Activated T-cell treated with anti-CD3 and anti-CD28 coated beads for 1 hour (primary cell): ENCODE measurements at regions not wholly inside any gene's neighbourhood (a gene's known extent, or its start where the extent isn't known, plus 50 kb on each side); places are given as distances from the start of the nearest gene placed in this dataset.

ENCODE experiments used
- DNase-seq: peaks from one replicate; pipeline ENCODE4 v3.0.0-alpha.2; 2020; ENCODE audit warnings: low read depth

DNA sequence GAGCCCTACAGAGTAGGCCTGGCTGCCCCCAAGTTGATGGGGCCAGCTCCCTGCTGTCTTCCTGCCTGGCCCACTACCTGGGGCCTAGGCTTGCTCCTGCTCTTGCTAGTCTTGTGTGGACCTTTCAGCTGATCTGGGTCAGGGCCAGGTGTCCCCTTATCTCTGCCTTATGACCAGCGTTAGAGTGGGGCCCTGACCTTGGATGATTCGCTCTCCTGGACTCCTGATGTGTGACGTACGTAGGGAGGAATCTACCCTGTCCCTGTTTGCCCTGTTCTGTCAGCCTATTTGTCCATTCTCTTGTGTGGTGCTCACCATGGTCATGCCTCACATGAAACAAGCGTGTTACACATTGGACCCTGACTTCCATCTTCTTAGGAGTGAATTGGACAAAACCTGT lies 571.8 kb downstream of the QKI start:
- DNase-seq = no peak

DNA sequence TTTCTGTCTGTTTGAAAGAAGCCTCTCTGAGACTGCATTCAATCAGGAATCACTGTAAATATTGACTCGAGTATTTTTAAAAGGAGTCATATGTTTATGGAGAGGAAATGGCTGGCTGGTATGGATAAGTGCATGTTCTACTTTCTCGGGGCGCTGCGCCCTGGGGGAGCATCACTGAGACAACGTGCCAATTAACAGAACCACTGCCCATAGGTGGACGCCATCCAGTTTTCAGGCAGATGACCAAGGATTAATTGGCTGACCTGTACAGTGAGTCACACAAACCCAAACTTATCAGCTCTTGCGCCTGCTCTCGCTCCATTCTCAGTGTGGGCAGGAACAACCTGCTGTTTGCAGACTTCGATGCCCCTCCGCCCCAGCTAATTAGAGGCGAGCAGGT lies 571.2 kb downstream of the QKI start:
- no peak for DNase-seq

DNA sequence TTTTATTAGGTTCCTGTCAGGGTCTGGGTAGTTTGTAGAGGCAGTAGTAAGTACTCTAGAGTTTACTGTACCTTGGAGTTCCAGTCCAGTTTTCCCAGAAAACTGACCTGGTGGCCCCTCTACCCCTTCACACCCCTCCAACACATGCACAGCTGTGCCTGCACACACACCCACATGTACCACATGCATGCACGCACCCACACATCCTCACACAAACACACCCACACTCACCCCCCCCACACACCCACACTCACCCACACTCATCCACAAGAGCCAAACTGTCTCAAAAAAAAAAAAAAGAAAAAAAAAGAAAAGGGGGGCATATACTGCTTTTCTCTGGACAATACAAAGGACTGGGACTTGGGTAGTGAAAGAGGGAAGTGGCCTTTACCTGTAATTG lies 570.5 kb downstream of the QKI start:
- no peak for DNase-seq

DNA sequence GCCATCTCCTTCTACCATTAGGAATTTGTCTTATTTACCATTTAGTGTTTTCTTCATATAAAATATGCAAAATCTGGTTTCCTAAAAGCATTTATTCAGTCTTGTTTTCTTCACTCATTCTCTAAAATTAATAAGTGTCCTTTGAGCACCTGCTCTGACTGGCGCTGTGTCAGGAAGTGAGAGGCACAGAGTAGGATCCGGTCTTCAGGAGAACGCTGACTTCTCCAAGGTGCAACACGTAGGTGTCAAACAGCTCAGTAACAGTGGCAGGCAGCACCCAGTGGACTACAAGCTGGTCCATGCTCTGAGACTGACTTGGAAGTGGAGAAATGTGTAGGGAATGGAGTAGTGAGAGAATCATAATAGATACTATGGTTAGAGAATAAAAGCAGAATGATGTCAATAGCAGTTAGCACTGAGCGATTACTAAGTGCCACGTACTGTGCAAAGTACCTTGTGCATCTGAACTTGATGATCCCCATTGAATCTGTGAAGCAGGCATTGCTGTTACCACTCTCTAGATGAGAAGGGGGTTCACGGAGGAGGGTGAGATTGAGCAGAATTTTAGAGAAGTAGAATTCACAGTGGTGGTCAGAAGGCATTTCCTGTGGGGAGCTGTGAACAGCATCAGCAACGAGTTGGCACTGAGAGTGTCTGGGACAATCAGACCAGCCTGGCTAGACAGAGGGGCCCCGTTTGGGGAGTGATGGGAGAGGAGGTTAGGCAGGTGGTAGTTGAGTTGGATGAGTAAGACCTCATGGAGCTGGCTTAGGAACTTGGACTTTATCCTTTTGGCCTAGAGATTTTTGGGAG lies 569.8 kb downstream of the QKI start:
- no peak for DNase-seq

DNA sequence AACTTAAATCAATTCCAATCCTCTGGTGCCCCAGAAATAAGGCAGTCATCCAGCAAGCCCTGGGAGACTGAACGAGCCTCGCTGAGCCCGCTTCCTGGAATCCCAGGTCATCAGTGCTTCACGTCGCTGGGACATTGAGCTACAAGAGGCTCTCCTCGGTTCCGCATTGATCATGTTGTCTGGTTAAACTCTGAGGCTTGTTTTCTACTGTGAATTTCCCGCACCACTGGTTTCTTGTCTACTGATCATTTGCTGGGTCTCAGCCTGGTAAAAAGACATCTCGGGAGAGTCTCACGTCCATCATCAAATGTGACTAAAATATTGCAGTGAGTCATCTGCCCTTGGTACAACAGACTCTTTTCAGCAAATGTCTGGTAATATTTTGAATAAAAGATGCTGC lies 569.2 kb downstream of the QKI start:
- no peak for DNase-seq

DNA sequence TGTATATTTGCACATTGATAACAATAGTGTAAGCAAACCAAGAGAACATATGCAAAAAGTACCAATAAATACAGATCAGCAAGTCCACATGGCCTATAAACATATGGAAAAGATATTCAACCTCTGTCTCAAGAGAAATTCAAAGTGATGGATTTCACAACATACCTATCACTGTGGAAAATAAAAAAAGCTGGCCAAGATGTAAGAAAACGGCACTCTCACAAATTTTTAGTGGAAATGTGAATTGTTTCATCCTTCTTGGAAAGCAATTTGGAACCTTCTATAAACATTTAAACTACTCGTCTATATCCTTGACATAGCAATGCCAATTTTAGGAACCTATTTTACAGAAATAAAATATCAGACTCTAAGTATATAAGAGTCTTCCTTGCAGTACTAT lies 559.8 kb downstream of the QKI start:
- no peak for DNase-seq

DNA sequence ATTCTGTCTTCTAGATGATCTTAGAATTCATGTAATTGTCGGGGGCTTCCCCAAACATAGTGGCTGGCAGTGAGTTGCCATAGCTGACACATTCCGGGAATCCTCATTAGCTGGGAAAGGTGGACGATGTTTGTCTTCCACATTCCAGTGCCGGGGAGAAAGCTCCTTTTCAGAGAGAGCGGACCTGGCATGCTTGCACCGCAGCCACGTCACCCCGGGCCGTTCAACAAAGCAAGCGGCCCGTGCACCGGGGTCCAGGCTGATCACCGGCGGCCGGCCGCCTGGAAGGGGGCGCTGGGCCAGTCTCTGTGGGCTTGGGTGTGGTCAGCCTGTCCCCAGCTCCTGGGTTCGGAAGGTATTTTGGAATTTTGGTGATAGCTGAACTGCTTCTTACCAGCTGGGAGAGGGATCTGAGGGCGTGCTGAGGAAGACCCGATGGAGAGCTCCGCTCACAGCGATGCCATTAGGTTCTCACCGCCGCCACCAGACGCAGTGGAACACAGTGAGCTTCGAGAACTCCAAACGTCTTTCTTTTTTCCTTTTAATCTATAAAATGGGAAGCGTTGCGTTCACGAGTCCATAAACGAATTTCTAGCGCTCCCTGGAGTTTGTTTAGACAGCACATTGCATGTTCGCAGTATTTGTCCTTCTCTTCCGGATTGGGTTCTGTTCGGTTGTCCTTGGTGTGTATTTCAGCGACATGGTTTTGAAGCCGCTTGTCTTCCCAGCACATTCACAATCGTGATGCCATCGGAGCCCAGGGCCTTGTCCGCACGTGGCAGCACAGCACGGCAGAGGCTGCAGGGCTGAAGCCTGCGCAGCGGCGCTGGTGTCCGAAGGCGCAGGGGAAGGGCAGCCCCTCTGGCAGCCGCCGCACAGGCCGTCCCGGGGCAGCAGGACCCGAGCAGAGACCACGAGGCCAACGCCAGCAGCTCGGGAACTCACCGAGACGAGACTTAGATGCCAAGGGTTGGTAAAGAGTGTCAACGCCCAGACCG lies 557.6 kb downstream of the QKI start:
- DNase-seq = no peak

DNA sequence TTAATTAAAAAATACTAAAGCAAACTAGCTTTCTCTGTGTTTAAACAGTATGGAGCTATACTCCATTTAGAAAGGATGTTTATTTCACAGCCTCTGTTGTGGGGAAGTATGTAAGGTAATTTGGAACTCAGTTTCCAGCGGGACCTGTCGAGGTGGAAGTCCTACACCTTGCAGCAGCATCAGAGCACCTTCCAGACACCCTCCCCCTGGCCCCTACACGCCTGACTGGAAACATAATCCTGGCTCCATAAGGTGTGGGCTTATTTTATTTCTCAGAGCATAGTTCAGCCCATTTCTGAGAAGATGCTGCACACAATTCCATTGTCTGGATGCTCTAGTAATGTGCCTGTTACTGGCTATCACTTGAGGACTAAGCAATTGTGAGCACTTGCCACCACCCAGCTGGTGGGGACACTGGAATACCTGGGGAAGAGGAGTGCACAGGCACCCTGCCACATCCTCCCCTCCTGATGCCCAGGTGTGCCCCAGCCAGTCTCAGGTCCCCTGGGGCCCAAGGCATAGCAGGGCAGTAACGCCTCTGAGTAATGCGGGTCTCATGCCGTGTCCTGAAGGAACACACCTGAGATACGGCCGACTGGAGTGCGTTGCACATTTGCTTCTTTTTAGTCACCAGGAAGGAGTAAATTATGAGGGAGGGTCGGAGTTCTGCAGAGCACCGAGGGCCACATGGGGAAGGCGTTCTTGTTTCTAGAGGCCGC lies 556.5 kb downstream of the QKI start:
- DNase-seq = no peak

DNA sequence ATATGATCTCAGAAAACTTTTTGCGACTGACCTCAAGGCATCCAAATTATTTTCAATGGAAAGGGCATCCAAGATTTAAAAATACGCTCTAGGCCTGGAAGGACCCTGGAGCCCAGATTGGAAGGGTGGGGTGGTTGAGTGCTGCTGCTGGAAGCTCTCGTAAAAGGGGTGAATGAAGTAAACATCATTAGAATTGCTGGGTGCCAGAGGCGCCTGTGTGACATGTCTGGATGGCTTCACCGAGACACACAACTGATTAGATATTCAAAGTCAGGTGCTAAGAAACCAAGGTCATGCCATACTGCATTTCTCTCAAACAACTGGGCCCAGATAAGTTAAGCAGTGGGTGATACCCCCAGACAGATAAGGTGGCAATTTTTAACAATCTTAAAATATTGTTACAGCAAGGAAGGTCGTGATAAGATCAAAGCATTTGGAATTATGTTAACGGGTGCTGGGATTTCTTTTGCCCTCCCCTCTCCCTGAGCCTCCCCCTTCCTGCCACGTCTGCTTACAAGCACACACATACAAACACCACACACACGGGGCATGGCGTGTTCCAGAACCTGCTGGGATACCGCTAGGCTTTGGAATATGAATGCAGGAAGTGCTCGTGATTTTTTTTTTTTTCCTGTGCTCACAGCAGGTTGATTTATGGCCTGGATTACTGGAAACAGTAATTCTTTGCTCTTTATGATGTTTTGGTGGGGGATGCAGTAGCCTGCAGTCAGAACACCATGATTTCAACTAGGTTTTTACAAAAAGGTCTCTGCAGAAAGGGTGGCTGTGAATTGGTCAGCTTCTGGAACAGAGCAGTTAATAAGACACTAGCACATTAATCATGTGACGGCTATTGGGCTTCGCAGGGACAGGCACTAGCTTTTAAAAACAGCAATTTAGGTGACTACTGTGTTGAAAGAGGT lies 551.2 kb downstream of the QKI start:
- no peak for DNase-seq

DNA sequence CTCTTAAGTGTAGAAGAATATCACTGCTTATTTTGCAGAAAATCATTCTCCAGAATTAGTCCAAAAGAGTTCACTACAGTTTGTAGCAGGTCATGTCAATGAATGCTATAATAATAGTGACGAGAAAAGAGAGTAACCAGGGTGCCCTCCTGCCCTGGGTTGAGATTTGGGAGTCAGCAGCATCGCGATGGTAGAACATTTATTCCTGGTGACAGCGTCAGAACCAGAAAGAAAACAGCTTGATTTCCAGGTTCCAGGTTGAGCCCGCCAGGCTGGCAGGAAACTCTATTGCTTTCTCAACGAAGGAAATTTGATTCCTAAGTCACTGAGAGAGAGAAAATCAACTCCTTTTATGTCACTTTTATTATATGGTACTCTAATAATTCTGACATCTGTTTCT lies 550.3 kb downstream of the QKI start:
- no peak for DNase-seq

DNA sequence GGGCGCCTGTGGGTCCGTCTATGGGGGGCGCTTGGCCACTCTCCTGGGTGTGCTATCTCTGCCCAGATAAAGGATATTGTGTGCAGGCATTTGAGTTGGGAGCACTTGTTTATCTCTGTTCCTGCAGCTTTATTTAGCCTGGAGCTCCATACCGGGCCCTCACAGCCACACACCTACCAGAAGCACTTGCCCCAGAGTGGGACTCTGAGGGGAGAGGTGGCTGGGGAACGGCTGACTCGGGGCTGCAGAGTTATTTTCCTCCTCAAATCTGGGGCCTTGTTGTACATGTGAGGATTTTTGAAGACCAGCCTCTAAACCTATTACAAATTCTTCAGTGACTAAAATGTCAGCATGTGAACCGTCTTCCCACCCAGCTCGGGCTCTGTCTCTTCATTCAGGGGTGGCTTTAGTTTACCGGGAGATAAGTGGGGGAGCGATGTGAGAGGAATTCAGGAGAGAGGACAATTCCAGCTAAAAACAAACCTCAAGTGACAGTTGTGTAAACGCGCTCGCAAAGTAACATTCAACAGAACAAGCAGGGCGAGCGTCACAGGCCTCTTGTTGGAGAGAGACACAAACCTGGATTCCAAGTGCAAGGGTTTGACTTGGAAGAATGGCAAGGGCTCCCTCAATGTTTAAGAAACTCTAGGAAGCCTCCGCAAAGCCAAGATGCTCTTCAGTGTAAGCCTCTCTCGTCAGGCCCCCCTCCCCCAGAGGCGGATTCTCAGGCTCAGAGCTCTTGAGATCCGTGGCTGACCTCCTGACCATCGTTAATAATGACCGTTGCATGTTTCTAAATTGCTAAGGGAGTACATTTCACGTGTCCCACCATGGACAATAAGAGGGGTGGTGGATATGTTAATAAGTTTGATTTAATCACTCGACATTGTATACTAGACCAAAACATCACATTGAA lies 548.9 kb downstream of the QKI start:
- DNase-seq = no peak

DNA sequence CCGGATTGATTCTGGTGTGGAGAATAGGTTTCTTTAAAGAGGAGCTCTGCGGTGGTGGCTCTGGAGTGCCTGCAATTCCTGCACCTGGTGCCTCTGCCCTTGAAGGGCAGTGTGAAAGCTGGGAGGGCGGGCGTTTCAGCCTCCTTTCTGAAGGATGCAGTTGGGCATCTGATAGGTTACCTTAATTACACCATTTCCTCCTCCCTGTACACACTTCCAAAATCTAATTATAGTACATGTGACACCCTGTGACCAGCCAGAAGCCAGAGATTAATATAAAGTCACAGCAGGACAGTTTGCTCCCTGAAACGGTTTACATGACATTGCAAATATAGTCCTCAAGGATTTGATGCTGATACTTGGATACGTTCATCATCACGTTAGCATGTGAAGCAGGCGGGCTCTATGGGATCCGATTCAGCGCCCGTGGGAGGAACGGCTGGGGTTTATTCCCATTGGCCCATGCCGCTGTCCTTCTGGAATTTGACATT lies 548.2 kb downstream of the QKI start:
- no peak for DNase-seq

DNA sequence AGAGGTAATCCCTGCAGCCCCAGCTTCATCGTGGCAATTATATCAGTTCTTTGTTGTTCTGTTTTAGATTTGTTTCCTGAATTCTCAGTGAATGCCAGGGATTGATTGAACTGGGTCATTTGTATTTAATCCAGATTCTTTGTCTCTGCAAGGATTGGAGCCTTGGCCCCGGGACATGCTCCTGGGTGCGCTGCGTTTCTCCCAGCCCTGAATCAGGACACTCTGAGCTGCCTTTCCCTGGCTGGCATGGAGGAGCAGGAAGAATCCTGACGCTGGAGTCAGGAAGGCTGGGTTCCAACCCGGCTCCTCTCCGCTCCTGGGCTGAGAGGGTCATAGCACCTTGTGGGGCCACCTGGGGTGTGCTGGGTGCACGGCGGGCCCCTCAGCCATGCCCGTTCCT lies 545.6 kb downstream of the QKI start:
- no peak for DNase-seq

DNA sequence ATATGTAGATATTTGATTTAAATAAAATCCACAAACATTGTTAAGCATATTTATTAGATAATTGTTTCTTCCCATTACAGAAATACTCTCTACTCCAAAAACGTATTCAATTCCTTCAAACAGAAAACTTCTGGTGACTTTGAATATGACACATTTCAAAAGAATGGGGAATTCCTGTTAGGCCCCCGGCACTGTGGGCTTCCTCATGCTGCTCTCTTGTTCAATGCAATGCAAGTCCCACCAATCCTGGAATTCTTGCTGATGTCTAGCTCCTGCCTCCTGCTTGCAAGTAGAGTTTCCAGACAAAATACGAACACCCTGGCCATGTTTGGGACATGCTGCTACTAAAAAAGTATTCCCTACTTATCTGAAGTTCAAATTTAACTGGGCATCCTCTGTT lies 544.1 kb downstream of the QKI start:
- DNase-seq = no peak

DNA sequence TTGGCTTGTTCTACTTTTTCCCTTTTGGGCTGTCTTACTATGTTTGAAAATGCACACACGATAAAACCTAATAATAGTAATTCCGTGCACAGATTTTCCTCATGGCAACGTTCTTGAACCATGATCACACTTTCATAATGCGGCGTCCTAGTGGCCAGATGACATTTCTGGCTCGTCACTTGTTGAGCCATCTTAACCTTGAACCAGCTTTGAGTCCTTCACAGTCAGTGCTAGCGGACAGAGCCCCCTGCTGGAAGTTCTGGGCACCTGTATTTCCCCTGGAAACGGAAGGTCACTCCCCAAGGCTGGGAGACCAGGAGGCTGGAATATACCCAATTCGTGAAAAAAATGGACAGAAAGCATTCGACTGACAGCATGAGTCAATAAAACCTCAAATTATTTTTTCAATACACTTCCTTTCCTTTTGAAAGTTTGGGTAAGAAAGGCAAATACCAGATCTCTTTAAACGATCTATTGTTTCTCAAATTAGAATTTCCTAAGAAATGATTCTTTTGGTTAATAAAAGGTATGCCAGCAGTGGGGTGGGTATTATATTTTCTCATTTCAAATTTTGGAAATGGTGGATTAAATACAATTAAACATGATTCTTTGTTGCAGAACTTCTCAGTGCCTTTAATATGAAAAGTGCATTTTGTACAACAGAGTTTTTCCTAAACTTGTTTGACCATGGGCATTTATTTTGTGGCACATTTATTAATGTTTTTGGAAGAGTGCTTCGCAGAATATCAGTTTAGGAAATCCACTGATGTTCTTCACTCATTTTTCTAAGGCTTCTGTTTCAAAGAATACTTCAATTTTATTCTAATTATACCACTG lies 542.3 kb downstream of the QKI start:
- DNase-seq = peak; percentile 35

DNA sequence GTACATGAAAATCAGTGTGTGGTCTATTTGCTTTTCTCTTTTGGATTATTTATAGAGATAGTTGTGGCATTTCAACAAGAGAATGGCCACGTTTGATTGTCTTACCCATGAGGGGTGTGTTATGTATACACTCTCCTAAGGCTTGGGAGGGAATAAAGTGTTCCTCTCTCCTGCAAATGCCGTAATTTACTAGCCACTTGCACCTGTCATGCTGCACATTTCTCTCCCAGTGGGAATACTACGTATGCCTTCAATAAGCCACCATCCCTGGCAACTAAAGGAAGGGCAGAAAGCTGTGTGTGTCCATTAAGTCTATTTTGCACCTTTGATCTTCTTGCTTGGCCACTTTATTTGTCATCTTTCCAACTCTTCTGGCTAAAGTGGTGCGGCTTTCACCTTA lies 541.2 kb downstream of the QKI start:
- DNase-seq = no peak

DNA sequence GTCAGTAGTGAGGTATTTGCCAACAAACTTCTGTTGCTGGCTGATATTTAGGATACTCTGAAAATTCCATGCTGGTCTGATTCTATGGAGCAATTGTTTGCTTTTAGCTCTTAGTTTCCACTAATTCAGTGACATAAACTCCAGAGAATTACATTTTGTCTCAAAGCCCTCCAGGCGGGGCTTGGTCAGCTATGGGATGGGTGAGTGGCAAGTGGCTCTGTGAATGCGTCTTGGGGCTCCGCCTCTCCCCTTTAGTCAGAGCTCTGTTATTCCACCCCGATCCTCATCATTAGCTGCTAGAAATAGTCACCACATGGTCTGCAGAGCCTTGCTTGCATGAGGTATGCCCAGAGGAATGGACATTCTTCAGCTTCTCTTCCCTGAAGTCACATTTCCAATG lies 540.6 kb downstream of the QKI start:
- no peak for DNase-seq

DNA sequence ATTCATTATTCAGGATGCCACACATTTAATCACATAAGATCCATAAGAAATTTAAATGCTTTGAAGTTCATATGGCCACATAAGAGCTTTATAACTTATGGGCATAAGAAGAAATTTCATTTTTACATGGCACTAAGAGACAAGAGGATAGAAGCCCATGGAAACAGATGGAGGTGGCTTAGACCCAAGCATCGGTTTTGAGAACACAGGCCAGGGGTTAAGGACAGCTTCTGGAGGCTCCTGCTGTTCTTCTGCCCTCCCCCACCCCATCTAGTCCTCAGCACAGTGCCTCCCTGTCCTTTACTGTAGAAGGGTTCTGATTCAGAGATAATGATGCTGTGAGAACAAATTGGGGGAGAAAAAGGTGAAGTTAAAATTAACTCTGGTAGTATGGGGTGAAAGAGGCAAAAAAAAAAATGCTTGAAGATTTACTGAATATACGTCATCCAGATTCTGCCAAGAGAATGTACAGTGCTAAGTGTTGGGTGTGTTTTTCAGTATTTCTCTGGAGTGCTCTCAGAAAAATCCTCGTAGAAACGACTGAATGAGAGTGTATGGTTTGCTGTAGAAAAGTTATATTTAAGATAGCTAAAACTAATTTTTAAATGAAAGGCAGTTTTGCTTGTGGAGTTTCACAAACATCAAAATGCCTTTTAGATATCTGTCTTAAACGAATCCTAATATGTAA lies 539.7 kb downstream of the QKI start:
- DNase-seq = no peak

DNA sequence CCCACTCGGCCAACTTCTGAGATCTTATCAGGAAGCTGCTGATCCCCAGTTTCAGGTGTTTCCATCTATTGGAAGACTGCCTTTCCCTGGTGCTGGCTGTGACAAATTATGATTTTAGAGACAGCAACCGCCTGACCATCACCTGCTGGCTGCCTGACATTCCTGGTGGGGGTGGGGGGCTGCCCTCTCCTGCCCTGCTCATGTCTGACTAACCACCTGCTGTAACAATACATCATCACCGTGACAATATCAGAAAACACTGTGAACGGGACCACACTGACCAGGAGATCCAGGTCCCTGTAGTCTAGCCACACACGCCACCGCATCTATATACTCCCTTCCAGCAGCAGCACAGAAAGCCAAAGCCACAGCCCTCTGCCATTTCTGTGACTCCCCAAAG lies 537.5 kb downstream of the QKI start:
- no peak for DNase-seq
